NT2/D1 (cell line): ENCODE measurements at regions not wholly inside any gene's neighbourhood (a gene's known extent, or its start where the extent isn't known, plus 50 kb on each side); places are given as distances from the start of the nearest gene placed in this dataset.

Experiments
- SUZ12 ChIP-seq: IDR thresholded peaks from 2 replicates; pipeline ENCODE4 v1.6.1; 2011; ENCODE audit not compliant: insufficient read length, insufficient read depth; ENCODE audit errors: extremely low read depth
- YY1 ChIP-seq: IDR thresholded peaks from 2 replicates; pipeline ENCODE4 v1.6.1; 2011; ENCODE audit not compliant: insufficient read length, insufficient read depth
- ZNF274 ChIP-seq: IDR thresholded peaks from 2 replicates; pipeline ENCODE4 v1.6.1; 2011; ENCODE audit warnings: mild to moderate bottlenecking, low read depth, low read length

- no peak for TF ChIP-seq YY1
- TF ChIP-seq ZNF274 = no peak
- TF ChIP-seq SUZ12 = no peak
Measured at GRCh38 chr4:75235359-75235951, 278.7 kb downstream of the RCHY1 start.
